ENCODE measurements at regions not wholly inside any gene's neighbourhood (a gene's known extent, or its start where the extent isn't known, plus 50 kb on each side); places are given as distances from the start of the nearest gene placed in this dataset.

DNA sequence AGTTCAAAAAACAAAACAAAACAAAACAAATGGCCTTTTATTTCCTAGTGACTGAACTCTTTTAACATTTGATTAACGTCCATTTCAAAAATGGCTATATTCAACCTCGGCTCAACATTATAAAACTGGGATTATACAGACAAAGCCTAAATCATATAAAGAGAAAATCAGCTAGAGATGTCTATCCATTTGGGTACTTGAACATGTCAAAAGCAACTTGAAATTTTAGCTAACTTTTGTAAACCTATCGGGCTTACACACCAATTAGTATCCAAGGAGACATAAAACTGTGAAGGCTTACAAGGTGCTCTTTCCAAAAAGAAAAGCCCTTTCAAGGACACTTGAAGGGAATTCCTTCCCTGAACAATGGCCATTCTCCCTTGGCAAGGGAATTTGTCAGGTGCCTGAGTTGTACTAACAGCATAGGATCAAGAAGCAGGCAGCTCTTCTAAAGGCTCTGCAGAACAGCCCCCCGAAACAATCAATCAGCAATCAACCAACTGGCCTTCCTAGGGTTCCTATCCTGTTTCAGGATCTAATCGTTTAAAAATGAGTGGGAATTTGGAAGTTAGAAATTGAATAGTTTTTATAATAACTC lies 633.7 kb upstream of the HTR2C start:
- TF ChIP-seq, protein P1, sequence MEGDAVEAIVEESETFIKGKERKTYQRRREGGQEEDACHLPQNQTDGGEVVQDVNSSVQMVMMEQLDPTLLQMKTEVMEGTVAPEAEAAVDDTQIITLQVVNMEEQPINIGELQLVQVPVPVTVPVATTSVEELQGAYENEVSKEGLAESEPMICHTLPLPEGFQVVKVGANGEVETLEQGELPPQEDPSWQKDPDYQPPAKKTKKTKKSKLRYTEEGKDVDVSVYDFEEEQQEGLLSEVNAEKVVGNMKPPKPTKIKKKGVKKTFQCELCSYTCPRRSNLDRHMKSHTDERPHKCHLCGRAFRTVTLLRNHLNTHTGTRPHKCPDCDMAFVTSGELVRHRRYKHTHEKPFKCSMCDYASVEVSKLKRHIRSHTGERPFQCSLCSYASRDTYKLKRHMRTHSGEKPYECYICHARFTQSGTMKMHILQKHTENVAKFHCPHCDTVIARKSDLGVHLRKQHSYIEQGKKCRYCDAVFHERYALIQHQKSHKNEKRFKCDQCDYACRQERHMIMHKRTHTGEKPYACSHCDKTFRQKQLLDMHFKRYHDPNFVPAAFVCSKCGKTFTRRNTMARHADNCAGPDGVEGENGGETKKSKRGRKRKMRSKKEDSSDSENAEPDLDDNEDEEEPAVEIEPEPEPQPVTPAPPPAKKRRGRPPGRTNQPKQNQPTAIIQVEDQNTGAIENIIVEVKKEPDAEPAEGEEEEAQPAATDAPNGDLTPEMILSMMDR (IDR thresholded peaks at IDR 0.05): no peak
- TF ChIP-seq EP300 (IDR thresholded peaks at IDR 0.05): no peak
- no peak for TF ChIP-seq POLR2A (IDR thresholded peaks at IDR 0.05)
- no peaks in the 10 kb centered on the region for H3K36me3 ChIP-seq
- peaks cover 0 to 3% (median 0%) of the 10 kb centered on the region in 4 donors for H3K9me3 ChIP-seq
- no peak overlapping the region for H3K27ac ChIP-seq
- peaks cover 0 to 13% of the 10 kb centered on the region in 2 donors for H3K27me3 ChIP-seq
- WGBS, 2 donors: 45 to 70% methylated on average over 5 of the region's 5 CpGs
- no peak overlapping the region for H3K4me3 ChIP-seq
- no peak for DNase-seq (ENCODE audit: low spot score in 2 of 2)
- no peaks in the 10 kb centered on the region for H3K4me1 ChIP-seq

GRCh38 chrX:113947548-113947947 lies 636.3 kb upstream of the HTR2C start:
- Histone ChIP-seq H3K9me3 (peaks cover 0 to 3% (median 0%) of the 10 kb centered on the region in 4 donors), H3K36me3 (no peaks in the 10 kb centered on the region), H3K27ac (no peak overlapping the region), H3K27me3 (peaks cover 0 to 13% of the 10 kb centered on the region in 2 donors), H3K4me3 (no peak overlapping the region), H3K4me1 (no peaks in the 10 kb centered on the region)
- WGBS, 2 donors: 51 to 53% methylated on average over 1 of the region's 1 CpG
- TF ChIP-seq, protein P1 (IDR thresholded peaks at IDR 0.05): no peak
- TF ChIP-seq EP300 (IDR thresholded peaks at IDR 0.05) (no peak), POLR2A (IDR thresholded peaks at IDR 0.05) (no peak)
- no peak for DNase-seq (ENCODE audit: low spot score in 2 of 2)

- no peak overlapping the region for H3K4me3 ChIP-seq
- H3K27me3 ChIP-seq: peaks cover 0 to 7% of the 10 kb centered on the region in 2 donors
- H3K4me1 ChIP-seq: no peaks in the 10 kb centered on the region
- DNase-seq (ENCODE audit: low spot score in 2 of 2): no peak
- H3K36me3 ChIP-seq: no peaks in the 10 kb centered on the region
- H3K9me3 ChIP-seq: no peaks in the 10 kb centered on the region
- TF ChIP-seq EP300 (IDR thresholded peaks at IDR 0.05): no peak
- no peak for TF ChIP-seq POLR2A (IDR thresholded peaks at IDR 0.05)
- TF ChIP-seq, protein P1 (IDR thresholded peaks at IDR 0.05): no peak
- H3K27ac ChIP-seq: no peak overlapping the region
- 59 to 67% methylated on average over 2 of the region's 2 CpGs for WGBS, 2 donors
Observed at GRCh38 chrX:113935518-113935917, 648.4 kb upstream of the HTR2C start.

DNA sequence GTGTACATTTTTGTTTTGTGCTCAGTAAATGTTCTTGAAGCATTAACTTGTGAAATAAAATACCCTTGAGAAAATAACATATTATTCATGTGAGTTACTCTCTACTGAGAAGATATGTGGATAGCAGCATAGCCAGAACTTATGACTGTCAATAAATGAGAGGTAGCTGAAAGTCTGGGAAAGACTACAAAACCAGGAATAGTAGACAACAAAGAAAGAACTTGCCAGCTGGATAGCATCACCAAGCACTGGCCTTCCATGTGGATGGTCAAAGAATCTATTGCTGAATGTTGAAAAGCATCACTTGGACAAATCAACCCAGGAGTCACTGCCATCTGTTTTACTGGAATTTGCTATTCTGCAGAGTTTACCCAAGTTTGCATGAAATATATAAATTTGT lies 650.0 kb upstream of the HTR2C start:
- TF ChIP-seq, protein P1 (IDR thresholded peaks at IDR 0.05): no peak
- TF ChIP-seq POLR2A (IDR thresholded peaks at IDR 0.05): no peak
- TF ChIP-seq EP300 (IDR thresholded peaks at IDR 0.05): no peak
- H3K4me1 ChIP-seq: no peaks in the 10 kb centered on the region
- no peaks in the 10 kb centered on the region for H3K9me3 ChIP-seq
- no peak for DNase-seq (ENCODE audit: low spot score in 2 of 2)
- no peak overlapping the region for H3K27ac ChIP-seq
- H3K4me3 ChIP-seq: no peak overlapping the region
- no peaks in the 10 kb centered on the region for H3K36me3 ChIP-seq
- peaks cover 0 to 7% of the 10 kb centered on the region in 2 donors for H3K27me3 ChIP-seq

DNA sequence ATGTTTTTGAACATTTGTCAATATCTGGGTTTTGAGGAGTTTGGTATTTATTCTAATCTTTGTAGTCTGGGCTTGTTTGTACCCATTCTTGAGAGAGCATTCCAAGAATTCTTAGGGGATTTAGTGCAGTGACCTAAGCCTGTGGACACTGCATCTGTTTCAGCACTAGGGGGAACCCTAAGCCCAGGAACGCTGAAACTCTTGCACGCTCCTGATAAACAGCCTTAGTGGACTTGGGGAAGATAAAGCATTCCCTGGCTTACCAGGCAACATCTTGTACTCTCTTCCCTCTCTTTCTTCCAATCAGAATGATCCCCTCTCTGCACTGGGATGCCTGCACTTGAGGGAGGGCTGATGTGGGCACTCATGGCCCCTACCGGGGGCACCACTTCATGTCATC lies 654.9 kb upstream of the HTR2C start:
- Histone ChIP-seq H3K9me3 (no peaks in the 10 kb centered on the region), H3K36me3 (no peaks in the 10 kb centered on the region), H3K27ac (no peak overlapping the region), H3K4me3 (no peak overlapping the region), H3K4me1 (no peaks in the 10 kb centered on the region), H3K27me3 (no peaks in the 10 kb centered on the region)
- WGBS, 2 donors: 18 to 41% methylated on average over 3 of the region's 3 CpGs
- TF ChIP-seq POLR2A (IDR thresholded peaks at IDR 0.05) (no peak), EP300 (IDR thresholded peaks at IDR 0.05) (no peak)
- TF ChIP-seq, protein P1 (IDR thresholded peaks at IDR 0.05): no peak
- DNase-seq (ENCODE audit: low spot score in 2 of 2): no peak

Measured in tibial nerve (tissue), 4 donors.